Breast epithelium (tissue), 4 donors: ENCODE measurements at regions not wholly inside any gene's neighbourhood (a gene's known extent, or its start where the extent isn't known, plus 50 kb on each side); places are given as distances from the start of the nearest gene placed in this dataset.

Experiments used
- DNase-seq, 2 donors: peaks; one replicate each; pipeline ENCODE4 v3.0.0-alpha.2; 2019; ENCODE audit warnings: low spot score in 2 of 2
- H3K27ac ChIP-seq, 2 donors: fragments of 200-600 bp; sonication (generic) in 1 of 2; one replicate each; pipeline ENCODE4 v1.5.1; 2016 to 2019; ENCODE audit warnings: mild to moderate bottlenecking in 1 of 2
- H3K27me3 ChIP-seq, 2 donors: fragments of 200-600 bp; sonication (generic) in 1 of 2; one replicate each; pipeline versions ENCODE4 v1.5.1 to v1.6.0; 2017 to 2019; ENCODE audit warnings: control low read depth in 1 of 2, mild to moderate bottlenecking in 1 of 2
- H3K36me3 ChIP-seq: fragments of 200-600 bp; one replicate; pipeline ENCODE4 v1.5.1; 2019
- H3K4me1 ChIP-seq, 2 donors: fragments of 200-600 bp; sonication (generic); one replicate each; pipeline ENCODE4 v1.5.1; 2016 to 2019; ENCODE audit warnings: control low read depth in 1 of 2
- H3K4me3 ChIP-seq, 3 donors: fragments of 200-600 bp; sonication (generic); 1 replicate in 2 of 3; 2 replicates in 1 of 3; pipeline ENCODE4 v1.5.1; 2016 to 2019; ENCODE audit warnings: mild to moderate bottlenecking in 3 of 3, moderate library complexity in 2 of 3
- H3K9me3 ChIP-seq, 2 donors: fragments of 200-600 bp; sonication (generic) in 1 of 2; one replicate each; pipeline ENCODE4 v1.5.1; 2016 to 2019; ENCODE audit warnings: control low read depth in 1 of 2
- CTCF ChIP-seq, 3 donors: fragments of 450-650 bp; IDR thresholded peaks; one replicate each; pipeline ENCODE4 v1.5.1; 2016 to 2017; ENCODE audit warnings: antibody characterized with exemption in 3 of 3, mild to moderate bottlenecking in 3 of 3, moderate library complexity in 3 of 3
- POLR2A ChIP-seq: fragments of 450-650 bp; IDR thresholded peaks from one replicate; pipeline ENCODE4 v1.6.1; 2016; ENCODE audit warnings: antibody characterized with exemption, mild to moderate bottlenecking, moderate library complexity
- POLR2AphosphoS5 ChIP-seq, 3 donors: sonication (generic); formaldehyde crosslinking; IDR thresholded peaks; one replicate each; pipeline ENCODE4 v1.6.1; 2017; ENCODE audit warnings: antibody characterized with exemption in 3 of 3
- intact Hi-C: fragments of 100-400 bp; cut with DNase I; formaldehyde crosslinking; loops from one replicate; pipeline ENCODE4 v1.15.1; 2023; ENCODE audit warnings: low total_unique reads

- Histone ChIP-seq H3K27me3 (no peaks in the 10 kb centered on the region), H3K27ac (no peak overlapping the region), H3K4me1 (no peaks in the 10 kb centered on the region), H3K36me3 (no peaks in the 10 kb centered on the region), H3K4me3 (no peak overlapping the region), H3K9me3 (no peaks in the 10 kb centered on the region)
- intact Hi-C loops = no loop called here
- TF ChIP-seq POLR2A (no peak), POLR2AphosphoS5 (IDR thresholded peaks at IDR 0.05) (no peak), CTCF (IDR thresholded peaks at IDR 0.05) (no peak)
- no peak for DNase-seq
Observed at GRCh38 chr13:68214691-68215415, 984.7 kb upstream of the PCDH9 start.

GRCh38 chr13:68199271-68199670, 969.1 kb upstream of the PCDH9 start:
- no peaks in the 10 kb centered on the region for H3K36me3 ChIP-seq
- no peaks in the 10 kb centered on the region for H3K4me1 ChIP-seq
- no peak for TF ChIP-seq POLR2AphosphoS5 (IDR thresholded peaks at IDR 0.05)
- no peak for TF ChIP-seq POLR2A
- no peak for TF ChIP-seq CTCF (IDR thresholded peaks at IDR 0.05)
- no peaks in the 10 kb centered on the region for H3K27me3 ChIP-seq
- H3K4me3 ChIP-seq = no peak overlapping the region
- intact Hi-C loops = no loop called here
- DNase-seq = no peak
- no peak overlapping the region for H3K27ac ChIP-seq
- no peaks in the 10 kb centered on the region for H3K9me3 ChIP-seq

GRCh38 chr13:68190818-68191217, 960.7 kb upstream of the PCDH9 start:
- no peaks in the 10 kb centered on the region for H3K4me1 ChIP-seq
- no peak for TF ChIP-seq POLR2AphosphoS5 (IDR thresholded peaks at IDR 0.05)
- no peak for TF ChIP-seq POLR2A
- no peak for TF ChIP-seq CTCF (IDR thresholded peaks at IDR 0.05)

GRCh38 chr13:68185444-68186141, 955.5 kb upstream of the PCDH9 start:
- no peaks in the 10 kb centered on the region for H3K9me3 ChIP-seq
- TF ChIP-seq POLR2AphosphoS5 (IDR thresholded peaks at IDR 0.05) (no peak), POLR2A (no peak), CTCF (IDR thresholded peaks at IDR 0.05) (no peak)
- intact Hi-C loops = no loop called here

More at GRCh38 chr13:68190818-68191217, 960.7 kb upstream of the PCDH9 start:
- Histone ChIP-seq H3K36me3 (no peaks in the 10 kb centered on the region), H3K9me3 (no peaks in the 10 kb centered on the region), H3K27ac (no peak overlapping the region), H3K4me3 (no peak overlapping the region), H3K27me3 (no peaks in the 10 kb centered on the region)
- DNase-seq = no peak
- intact Hi-C loops = no loop called here

GRCh38 chr13:68176475-68176874, 946.3 kb upstream of the PCDH9 start:
- Histone ChIP-seq H3K4me1 (no peaks in the 10 kb centered on the region), H3K4me3 (no peak overlapping the region), H3K36me3 (no peaks in the 10 kb centered on the region), H3K27me3 (no peaks in the 10 kb centered on the region), H3K27ac (no peak overlapping the region), H3K9me3 (no peaks in the 10 kb centered on the region)
- TF ChIP-seq POLR2A = no peak
- TF ChIP-seq CTCF (IDR thresholded peaks at IDR 0.05) = no peak
- no peak for TF ChIP-seq POLR2AphosphoS5 (IDR thresholded peaks at IDR 0.05)
- intact Hi-C loops = no loop called here
- no peak for DNase-seq

More at GRCh38 chr13:68185444-68186141, 955.5 kb upstream of the PCDH9 start:
- no peaks in the 10 kb centered on the region for H3K27me3 ChIP-seq
- H3K4me1 ChIP-seq = no peaks in the 10 kb centered on the region
- no peak overlapping the region for H3K4me3 ChIP-seq
- no peak for DNase-seq
- no peaks in the 10 kb centered on the region for H3K36me3 ChIP-seq
- no peak overlapping the region for H3K27ac ChIP-seq
